ENCODE measurements at regions not wholly inside any gene's neighbourhood (a gene's known extent, or its start where the extent isn't known, plus 50 kb on each side); places are given as distances from the start of the nearest gene placed in this dataset.

DNA sequence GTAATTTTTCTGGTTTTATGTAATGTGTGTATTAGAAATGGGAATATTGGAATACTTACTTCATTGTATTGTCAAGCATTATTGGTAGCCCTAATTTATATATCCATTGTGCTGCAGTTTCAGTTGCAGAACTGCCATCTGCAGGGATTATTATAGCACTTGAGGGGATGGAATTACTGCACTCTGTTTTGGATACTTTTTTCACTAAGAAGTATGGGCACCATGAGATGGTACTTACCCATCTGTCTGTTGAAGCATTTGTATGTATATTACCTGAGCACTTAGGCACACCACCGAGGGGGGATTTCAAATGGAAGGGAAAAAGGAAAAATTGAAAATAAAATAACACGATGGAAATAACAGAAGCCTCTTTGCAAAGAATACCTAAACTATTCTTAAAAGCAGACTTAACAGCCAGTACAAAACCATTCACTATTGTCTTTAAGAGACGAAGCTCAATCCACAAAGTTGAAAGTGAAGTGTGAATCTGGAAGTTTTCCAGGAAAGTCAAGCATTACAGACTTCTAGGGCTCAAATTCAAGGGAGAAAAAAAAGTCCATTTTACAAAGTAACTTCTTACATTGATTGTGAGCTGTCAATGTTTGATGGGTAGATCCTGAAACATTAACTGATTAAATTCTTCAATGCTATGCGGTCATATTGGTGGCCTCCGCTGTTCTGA, 318.7 kb downstream of the SOX4 start:
- peaks cover 20% of the 10 kb centered on the region for H4K20me1 ChIP-seq (ENCODE audit: insufficient read depth, low read length, poor library complexity, severe bottlenecking)
- no peak for TF ChIP-seq EZH2phosphoT487 (IDR thresholded peaks at IDR 0.05; ENCODE audit: borderline replicate concordance)
- TF ChIP-seq, protein P1, sequence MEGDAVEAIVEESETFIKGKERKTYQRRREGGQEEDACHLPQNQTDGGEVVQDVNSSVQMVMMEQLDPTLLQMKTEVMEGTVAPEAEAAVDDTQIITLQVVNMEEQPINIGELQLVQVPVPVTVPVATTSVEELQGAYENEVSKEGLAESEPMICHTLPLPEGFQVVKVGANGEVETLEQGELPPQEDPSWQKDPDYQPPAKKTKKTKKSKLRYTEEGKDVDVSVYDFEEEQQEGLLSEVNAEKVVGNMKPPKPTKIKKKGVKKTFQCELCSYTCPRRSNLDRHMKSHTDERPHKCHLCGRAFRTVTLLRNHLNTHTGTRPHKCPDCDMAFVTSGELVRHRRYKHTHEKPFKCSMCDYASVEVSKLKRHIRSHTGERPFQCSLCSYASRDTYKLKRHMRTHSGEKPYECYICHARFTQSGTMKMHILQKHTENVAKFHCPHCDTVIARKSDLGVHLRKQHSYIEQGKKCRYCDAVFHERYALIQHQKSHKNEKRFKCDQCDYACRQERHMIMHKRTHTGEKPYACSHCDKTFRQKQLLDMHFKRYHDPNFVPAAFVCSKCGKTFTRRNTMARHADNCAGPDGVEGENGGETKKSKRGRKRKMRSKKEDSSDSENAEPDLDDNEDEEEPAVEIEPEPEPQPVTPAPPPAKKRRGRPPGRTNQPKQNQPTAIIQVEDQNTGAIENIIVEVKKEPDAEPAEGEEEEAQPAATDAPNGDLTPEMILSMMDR (conservative IDR thresholded peaks at IDR 0.05; ENCODE audit: low read length), result no peak
- peaks cover 13% of the 10 kb centered on the region for H3K4me1 ChIP-seq (ENCODE audit: insufficient read depth, low read length, poor library complexity, severe bottlenecking)
- no peaks in the 10 kb centered on the region for H3K9me2 ChIP-seq (replicated peaks; ENCODE audit: low read depth, low read length)
- H3K4me2 ChIP-seq (ENCODE audit: low read depth, low read length, poor library complexity, severe bottlenecking), result no peak overlapping the region
- no peaks in the 10 kb centered on the region for H3F3A ChIP-seq (ENCODE audit: low read depth)
- no peak overlapping the region for H3K9ac ChIP-seq (ENCODE audit: low read depth, low read length, poor library complexity, severe bottlenecking)
- no peaks in the 10 kb centered on the region for H3K27me3 ChIP-seq (ENCODE audit: insufficient read depth, low read length, poor library complexity, severe bottlenecking)
- H3K79me2 ChIP-seq (ENCODE audit: insufficient read depth, low read length), result peaks cover 65% of the 10 kb centered on the region
- no peak overlapping the region for H3K4me3 ChIP-seq (ENCODE audit: low read length, poor library complexity, severe bottlenecking)
- H3K9me3 ChIP-seq (ENCODE audit: insufficient read depth, low read depth, low read length), result no peaks in the 10 kb centered on the region
- H3K36me3 ChIP-seq (ENCODE audit: insufficient read depth, low read length), result peaks cover 88% of the 10 kb centered on the region
- H2AFZ ChIP-seq (ENCODE audit: low read length), result no peak overlapping the region

- peaks cover 58% of the 10 kb centered on the region for H3K79me2 ChIP-seq (ENCODE audit: insufficient read depth, low read length)
- H3K9ac ChIP-seq (ENCODE audit: low read depth, low read length, poor library complexity, severe bottlenecking), result no peak overlapping the region
- H3K9me2 ChIP-seq (replicated peaks; ENCODE audit: low read depth, low read length), result no peaks in the 10 kb centered on the region
- H3F3A ChIP-seq (ENCODE audit: low read depth), result no peaks in the 10 kb centered on the region
- peaks cover 10% of the 10 kb centered on the region for H4K20me1 ChIP-seq (ENCODE audit: insufficient read depth, low read length, poor library complexity, severe bottlenecking)
- no peak overlapping the region for H2AFZ ChIP-seq (ENCODE audit: low read length)
- H3K9me3 ChIP-seq (ENCODE audit: insufficient read depth, low read depth, low read length), result no peaks in the 10 kb centered on the region
- H3K4me1 ChIP-seq (ENCODE audit: insufficient read depth, low read length, poor library complexity, severe bottlenecking), result peaks cover 9% of the 10 kb centered on the region
- H3K4me3 ChIP-seq (ENCODE audit: low read length, poor library complexity, severe bottlenecking), result no peak overlapping the region
- peaks cover 92% of the 10 kb centered on the region for H3K36me3 ChIP-seq (ENCODE audit: insufficient read depth, low read length)
- H3K27me3 ChIP-seq (ENCODE audit: insufficient read depth, low read length, poor library complexity, severe bottlenecking), result no peaks in the 10 kb centered on the region
- TF ChIP-seq, protein P1 (conservative IDR thresholded peaks at IDR 0.05; ENCODE audit: low read length), result no peak
- TF ChIP-seq EZH2phosphoT487 (IDR thresholded peaks at IDR 0.05; ENCODE audit: borderline replicate concordance), result no peak
- no peak overlapping the region for H3K4me2 ChIP-seq (ENCODE audit: low read depth, low read length, poor library complexity, severe bottlenecking)
These were observed 320.8 kb downstream of the SOX4 start for GRCh38 chr6:21914121-21914973.

DNA sequence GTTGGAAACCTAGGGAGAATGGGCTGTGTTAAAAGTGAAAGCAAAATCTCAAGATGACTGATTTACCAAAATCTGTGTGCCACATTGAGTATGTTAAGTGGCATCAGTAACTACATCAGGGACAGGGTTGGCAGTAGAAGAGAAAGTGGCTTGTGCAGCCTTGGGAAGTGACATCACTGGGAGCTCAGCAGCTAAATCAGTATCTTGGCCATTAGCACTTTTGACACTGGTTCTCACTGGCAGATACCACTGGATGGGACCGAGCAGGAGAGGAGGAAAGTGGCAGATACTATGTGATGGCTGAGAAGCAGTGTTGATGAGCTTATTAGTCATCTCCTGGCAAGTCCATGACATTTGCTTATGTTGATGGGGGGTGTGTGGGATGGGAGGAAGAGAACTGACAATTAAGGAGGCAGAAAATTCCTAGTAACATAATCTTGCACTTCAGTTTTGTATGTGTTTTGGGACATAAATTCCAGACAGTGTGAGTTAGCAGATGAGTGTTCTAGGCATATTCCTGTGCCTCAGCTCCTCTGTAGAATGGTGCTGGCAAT, 322.2 kb downstream of the SOX4 start:
- H3K79me2 ChIP-seq (ENCODE audit: insufficient read depth, low read length), result peaks cover 51% of the 10 kb centered on the region
- H3K4me3 ChIP-seq (ENCODE audit: low read length, poor library complexity, severe bottlenecking), result no peak overlapping the region
- no peak overlapping the region for H2AFZ ChIP-seq (ENCODE audit: low read length)
- no peaks in the 10 kb centered on the region for H3F3A ChIP-seq (ENCODE audit: low read depth)
- TF ChIP-seq, protein P1 (conservative IDR thresholded peaks at IDR 0.05; ENCODE audit: low read length), result no peak
- TF ChIP-seq EZH2phosphoT487 (IDR thresholded peaks at IDR 0.05; ENCODE audit: borderline replicate concordance), result no peak
- H3K4me2 ChIP-seq (ENCODE audit: low read depth, low read length, poor library complexity, severe bottlenecking), result no peak overlapping the region
- no peak overlapping the region for H3K9ac ChIP-seq (ENCODE audit: low read depth, low read length, poor library complexity, severe bottlenecking)
- no peaks in the 10 kb centered on the region for H3K9me3 ChIP-seq (ENCODE audit: insufficient read depth, low read depth, low read length)
- H3K36me3 ChIP-seq (ENCODE audit: insufficient read depth, low read length), result peaks cover 82% of the 10 kb centered on the region
- no peaks in the 10 kb centered on the region for H3K9me2 ChIP-seq (replicated peaks; ENCODE audit: low read depth, low read length)
- no peaks in the 10 kb centered on the region for H3K27me3 ChIP-seq (ENCODE audit: insufficient read depth, low read length, poor library complexity, severe bottlenecking)
- peaks cover 9% of the 10 kb centered on the region for H3K4me1 ChIP-seq (ENCODE audit: insufficient read depth, low read length, poor library complexity, severe bottlenecking)
- H4K20me1 ChIP-seq (ENCODE audit: insufficient read depth, low read length, poor library complexity, severe bottlenecking), result peaks cover 10% of the 10 kb centered on the region

Measured in Loucy (cell line).